A673 (cell line): ENCODE measurements at regions not wholly inside any gene's neighbourhood (a gene's known extent, or its start where the extent isn't known, plus 50 kb on each side); places are given as distances from the start of the nearest gene placed in this dataset.
"Not testable (repeated sequence)": the region's sequence is repeated elsewhere in the genome, so short reads cannot be mapped to it uniquely, and the experiment has no call there.

Source experiments
- CTCF ChIP-seq: fragments of 300-800, 200-600 bp; sonication (generic); conservative IDR thresholded peaks from 2 replicates; pipeline ENCODE4 v1.5.1; 2017; ENCODE audit warnings: low read depth, mild to moderate bottlenecking, antibody characterized with exemption, low read length, moderate library complexity, mixed read lengths
- EZH2 ChIP-seq: fragments of 200-600 bp; sonication (generic); IDR thresholded peaks from 2 replicates; pipeline ENCODE4 v1.6.1; 2017; ENCODE audit warnings: borderline replicate concordance, low read depth, mild to moderate bottlenecking, mixed read lengths, antibody characterized with exemption, low read length; ENCODE audit not compliant: poor library complexity, severe bottlenecking

DNA sequence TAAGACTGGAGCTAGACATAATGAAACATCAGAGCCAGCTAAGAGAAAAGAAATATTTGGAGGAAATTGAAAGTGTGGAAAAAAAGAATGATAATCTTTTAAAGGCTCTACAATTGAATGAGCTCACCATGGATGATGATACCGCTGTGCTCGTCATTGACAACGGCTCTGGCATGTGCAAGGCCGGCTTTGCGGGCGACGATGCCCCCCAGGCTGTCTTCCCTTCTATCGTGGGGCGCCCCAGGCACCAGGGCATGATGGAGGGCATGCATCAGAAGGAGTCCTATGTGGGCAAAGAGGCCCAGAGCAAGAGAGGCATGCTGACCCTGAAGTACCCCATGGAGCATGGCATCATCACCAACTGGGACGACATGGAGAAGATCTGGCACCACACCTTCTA, 98.3 kb downstream of the CCDC74A start:
- not testable (repeated sequence) for TF ChIP-seq CTCF, EZH2
